ENCODE measurements at regions not wholly inside any gene's neighbourhood (a gene's known extent, or its start where the extent isn't known, plus 50 kb on each side); places are given as distances from the start of the nearest gene placed in this dataset.

- no peak for TF ChIP-seq POLR2A (IDR thresholded peaks at IDR 0.05)
- TF ChIP-seq, protein P1, sequence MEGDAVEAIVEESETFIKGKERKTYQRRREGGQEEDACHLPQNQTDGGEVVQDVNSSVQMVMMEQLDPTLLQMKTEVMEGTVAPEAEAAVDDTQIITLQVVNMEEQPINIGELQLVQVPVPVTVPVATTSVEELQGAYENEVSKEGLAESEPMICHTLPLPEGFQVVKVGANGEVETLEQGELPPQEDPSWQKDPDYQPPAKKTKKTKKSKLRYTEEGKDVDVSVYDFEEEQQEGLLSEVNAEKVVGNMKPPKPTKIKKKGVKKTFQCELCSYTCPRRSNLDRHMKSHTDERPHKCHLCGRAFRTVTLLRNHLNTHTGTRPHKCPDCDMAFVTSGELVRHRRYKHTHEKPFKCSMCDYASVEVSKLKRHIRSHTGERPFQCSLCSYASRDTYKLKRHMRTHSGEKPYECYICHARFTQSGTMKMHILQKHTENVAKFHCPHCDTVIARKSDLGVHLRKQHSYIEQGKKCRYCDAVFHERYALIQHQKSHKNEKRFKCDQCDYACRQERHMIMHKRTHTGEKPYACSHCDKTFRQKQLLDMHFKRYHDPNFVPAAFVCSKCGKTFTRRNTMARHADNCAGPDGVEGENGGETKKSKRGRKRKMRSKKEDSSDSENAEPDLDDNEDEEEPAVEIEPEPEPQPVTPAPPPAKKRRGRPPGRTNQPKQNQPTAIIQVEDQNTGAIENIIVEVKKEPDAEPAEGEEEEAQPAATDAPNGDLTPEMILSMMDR (IDR thresholded peaks at IDR 0.05): no peak
Measured at GRCh38 chr2:208671886-208672680, 265.5 kb downstream of the PTH2R start.
